CD14-positive monocyte (primary cell): ENCODE measurements at regions not wholly inside any gene's neighbourhood (a gene's known extent, or its start where the extent isn't known, plus 50 kb on each side); places are given as distances from the start of the nearest gene placed in this dataset.

Source experiments
- DNase-seq, 3 donors: peaks; one replicate each; pipeline ENCODE4 v3.0.0-alpha.2; 2011 to 2022
- H2AFZ ChIP-seq: 2 replicates; pipeline ENCODE4 v1.6.0; 2012; ENCODE audit warnings: mild to moderate bottlenecking, low read depth, low read length, inconsistent platforms; ENCODE audit not compliant: insufficient read depth, poor library complexity, severe bottlenecking
- H3K27ac ChIP-seq, 2 donors: 1 replicate in 1 of 2; 2 replicates in 1 of 2; pipeline ENCODE4 v1.5.1; 2012 to 2013; ENCODE audit warnings: low read length in 2 of 2, control low read depth in 1 of 2, inconsistent platforms in 1 of 2, low read depth in 1 of 2, mild to moderate bottlenecking in 1 of 2
- H3K27me3 ChIP-seq, 2 donors: one replicate each; pipeline versions ENCODE4 v1.6.0 to v1.6.1; 2011 to 2013; ENCODE audit warnings: low read length in 2 of 2; ENCODE audit not compliant: control insufficient read depth in 2 of 2, insufficient read depth in 2 of 2
- H3K36me3 ChIP-seq, 2 donors: replicated peaks in 1 of 2; 1 replicate in 1 of 2; 2 replicates in 1 of 2; pipeline versions ENCODE4 v1.5.1 to v1.6.1; 2012 to 2013; ENCODE audit warnings: low read length in 2 of 2, control low read depth in 1 of 2, inconsistent platforms in 1 of 2, mild to moderate bottlenecking in 1 of 2; ENCODE audit not compliant: insufficient read depth in 2 of 2, control insufficient read depth in 1 of 2
- H3K4me1 ChIP-seq, 2 donors: 1 replicate in 1 of 2; 2 replicates in 1 of 2; pipeline versions ENCODE4 v1.5.1 to v1.6.1; 2012 to 2013; ENCODE audit warnings: low read length in 2 of 2, control low read depth in 1 of 2, inconsistent platforms in 1 of 2, mild to moderate bottlenecking in 1 of 2, moderate library complexity in 1 of 2; ENCODE audit not compliant: insufficient read depth in 2 of 2, control insufficient read depth in 1 of 2
- H3K4me2 ChIP-seq: replicated peaks from 2 replicates; pipeline ENCODE3; 2012; ENCODE audit warnings: low read length, moderate library complexity, mild to moderate bottlenecking; ENCODE audit not compliant: poor library complexity, severe bottlenecking; ENCODE audit errors: extremely low read depth
- H3K4me3 ChIP-seq, 3 experiments: fragments of 200-600 bp in 1 of 3; sonication (generic) in 1 of 3; replicated peaks in 1 of 3; 1 replicate in 2 of 3; 2 replicates in 1 of 3; pipeline ENCODE4 v1.5.1; 2011 to 2013; ENCODE audit warnings: low read length in 3 of 3, mild to moderate bottlenecking in 3 of 3, control low read depth in 2 of 3, low read depth in 2 of 3, inconsistent platforms in 1 of 3, moderate library complexity in 1 of 3
- H3K79me2 ChIP-seq: 2 replicates; pipeline ENCODE4 v1.6.0; 2012; ENCODE audit warnings: mild to moderate bottlenecking, control low read depth, inconsistent platforms, low read length, moderate library complexity; ENCODE audit not compliant: insufficient read depth
- H3K9ac ChIP-seq: 2 replicates; pipeline ENCODE4 v1.6.0; 2017; ENCODE audit warnings: low read length, mild to moderate bottlenecking; ENCODE audit not compliant: insufficient read depth, poor library complexity, severe bottlenecking
- H3K9me3 ChIP-seq, 2 donors: replicated peaks in 1 of 2; 1 replicate in 1 of 2; 2 replicates in 1 of 2; pipeline versions ENCODE4 v1.5.1 to v1.6.1; 2012 to 2013; ENCODE audit warnings: low read length in 2 of 2, control low read depth in 1 of 2; ENCODE audit not compliant: control insufficient read depth in 1 of 2, insufficient read depth in 1 of 2
- H4K20me1 ChIP-seq: 2 replicates; pipeline ENCODE4 v1.6.0; 2012; ENCODE audit warnings: mild to moderate bottlenecking, low read length, control low read depth, moderate library complexity; ENCODE audit not compliant: insufficient read depth
- H3K27ac Mint-ChIP-seq, 7 donors: one replicate each; pipeline ENCODE4 v1.8.0; 2020; ENCODE audit warnings: mild to moderate bottlenecking in 7 of 7, mixed read lengths in 7 of 7, moderate library complexity in 6 of 7, inconsistent platforms in 2 of 7
- H3K27me3 Mint-ChIP-seq, 3 donors: one replicate each; pipeline ENCODE4 v1.8.0; 2021 to 2022; ENCODE audit warnings: low read depth in 3 of 3, mild to moderate bottlenecking in 3 of 3, mixed read lengths in 3 of 3, moderate library complexity in 3 of 3, inconsistent platforms in 1 of 3
- H3K36me3 Mint-ChIP-seq, 2 donors: one replicate each; pipeline ENCODE4 v1.8.0; 2020; ENCODE audit warnings: mixed read lengths in 2 of 2, inconsistent platforms in 1 of 2, mild to moderate bottlenecking in 1 of 2
- H3K4me1 Mint-ChIP-seq: one replicate; pipeline ENCODE4 v1.8.0; 2020; ENCODE audit warnings: mild to moderate bottlenecking, mixed read lengths
- H3K4me3 Mint-ChIP-seq, 2 donors: one replicate each; pipeline ENCODE4 v1.8.0; 2020; ENCODE audit warnings: mild to moderate bottlenecking in 2 of 2, mixed read lengths in 2 of 2, moderate library complexity in 1 of 2
- H3K9me3 Mint-ChIP-seq, 7 donors: one replicate each; pipeline ENCODE4 v1.8.0; 2020 to 2022; ENCODE audit warnings: mixed read lengths in 7 of 7, mild to moderate bottlenecking in 6 of 7, moderate library complexity in 6 of 7, inconsistent platforms in 2 of 7
- WGBS: methylation state at CpG from one replicate; pipeline ENCODE4 v1.1.5; 2013; ENCODE audit warnings: missing lambda C conversion rate; ENCODE audit not compliant: insufficient coverage; 5-methylcytosine and 5-hydroxymethylcytosine counted together
- intact Hi-C, 2 donors: fragments of 100-400 bp; cut with micrococcal nuclease; formaldehyde crosslinking; loops; one replicate each; pipeline versions ENCODE4 v1.15.0 to v1.15.1; 2023
- TF ChIP-seq, protein P1 (sequence below): fragments of 200-600 bp; IDR thresholded peaks from one replicate; pipeline ENCODE4 v1.8.0; 2022; ENCODE audit warnings: antibody characterized with exemption, mild to moderate bottlenecking

DNA sequence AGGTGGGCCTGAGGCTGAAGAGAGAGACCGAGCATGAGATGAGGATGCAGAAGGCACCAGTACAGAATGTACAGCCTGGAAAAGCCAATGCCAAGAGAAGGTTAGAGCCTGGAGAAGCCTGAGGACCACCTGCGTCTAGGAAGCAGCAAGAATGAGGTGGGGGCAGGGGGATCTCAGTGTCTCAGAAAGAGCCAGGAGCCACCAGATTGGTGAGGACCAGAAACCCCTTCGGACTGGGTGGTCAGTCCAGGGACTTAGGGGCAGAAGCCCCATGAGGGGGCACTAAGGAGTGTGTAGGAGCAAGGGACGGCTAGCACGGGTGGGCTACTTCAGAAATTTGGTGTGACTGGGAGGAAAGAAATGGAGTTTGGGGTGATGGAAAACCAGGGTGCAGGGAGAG lies 205.9 kb upstream of the RNF32 start:
- H3K27me3 Mint-ChIP-seq = peaks cover 0 to 5% (median 3%) of the 10 kb centered on the region in 3 donors
- H3K4me1 ChIP-seq = no peaks in the 10 kb centered on the region
- no peak overlapping the region for H3K4me3 Mint-ChIP-seq
- no peak overlapping the region for H3K9ac ChIP-seq
- TF ChIP-seq, protein P1, sequence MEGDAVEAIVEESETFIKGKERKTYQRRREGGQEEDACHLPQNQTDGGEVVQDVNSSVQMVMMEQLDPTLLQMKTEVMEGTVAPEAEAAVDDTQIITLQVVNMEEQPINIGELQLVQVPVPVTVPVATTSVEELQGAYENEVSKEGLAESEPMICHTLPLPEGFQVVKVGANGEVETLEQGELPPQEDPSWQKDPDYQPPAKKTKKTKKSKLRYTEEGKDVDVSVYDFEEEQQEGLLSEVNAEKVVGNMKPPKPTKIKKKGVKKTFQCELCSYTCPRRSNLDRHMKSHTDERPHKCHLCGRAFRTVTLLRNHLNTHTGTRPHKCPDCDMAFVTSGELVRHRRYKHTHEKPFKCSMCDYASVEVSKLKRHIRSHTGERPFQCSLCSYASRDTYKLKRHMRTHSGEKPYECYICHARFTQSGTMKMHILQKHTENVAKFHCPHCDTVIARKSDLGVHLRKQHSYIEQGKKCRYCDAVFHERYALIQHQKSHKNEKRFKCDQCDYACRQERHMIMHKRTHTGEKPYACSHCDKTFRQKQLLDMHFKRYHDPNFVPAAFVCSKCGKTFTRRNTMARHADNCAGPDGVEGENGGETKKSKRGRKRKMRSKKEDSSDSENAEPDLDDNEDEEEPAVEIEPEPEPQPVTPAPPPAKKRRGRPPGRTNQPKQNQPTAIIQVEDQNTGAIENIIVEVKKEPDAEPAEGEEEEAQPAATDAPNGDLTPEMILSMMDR = no peak
- no peaks in the 10 kb centered on the region for H4K20me1 ChIP-seq
- no peaks in the 10 kb centered on the region for H3K27me3 ChIP-seq
- intact Hi-C loops = no loop called here
- H3K9me3 Mint-ChIP-seq = peaks cover 0 to 4% (median 0%) of the 10 kb centered on the region in 7 donors
- no peaks in the 10 kb centered on the region for H3K79me2 ChIP-seq
- H2AFZ ChIP-seq = no peak overlapping the region
- no peaks in the 10 kb centered on the region for H3K36me3 ChIP-seq
- no peak for DNase-seq
- no peak overlapping the region for H3K27ac ChIP-seq
- no peaks in the 10 kb centered on the region for H3K9me3 ChIP-seq
- no peak overlapping the region for H3K4me3 ChIP-seq
- H3K36me3 Mint-ChIP-seq = no peaks in the 10 kb centered on the region
- H3K4me2 ChIP-seq = no peak overlapping the region
- no peaks in the 10 kb centered on the region for H3K4me1 Mint-ChIP-seq
- 72% methylated on average over 5 of the region's 5 CpGs for WGBS
- no peak overlapping the region for H3K27ac Mint-ChIP-seq

DNA sequence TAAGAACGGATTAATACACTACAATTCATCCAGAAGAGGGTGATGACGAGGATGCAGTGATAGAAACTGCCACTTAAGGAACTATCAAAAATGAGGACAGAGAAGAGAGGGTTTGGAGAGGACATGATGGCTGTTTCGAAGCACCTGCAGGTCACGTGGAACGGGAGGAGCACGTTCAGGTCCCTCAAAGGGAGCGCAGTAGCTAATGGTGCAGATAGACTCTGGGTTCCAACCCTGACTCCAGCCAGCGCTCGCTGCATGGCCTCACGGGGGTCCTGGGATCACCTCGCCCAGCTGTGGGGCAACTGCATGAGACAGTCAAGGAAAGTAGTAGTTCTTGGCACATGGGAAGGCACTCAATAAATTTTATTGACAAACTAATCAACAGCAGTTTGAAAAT lies 208.6 kb upstream of the RNF32 start:
- H3K4me3 Mint-ChIP-seq = no peak overlapping the region
- no peaks in the 10 kb centered on the region for H3K36me3 ChIP-seq
- no peak overlapping the region for H3K27ac Mint-ChIP-seq
- no peaks in the 10 kb centered on the region for H3K4me1 Mint-ChIP-seq
- TF ChIP-seq, protein P1 = no peak
- H3K4me3 ChIP-seq = no peak overlapping the region
- H3K9me3 Mint-ChIP-seq = peaks cover 0 to 4% (median 0%) of the 10 kb centered on the region in 7 donors
- no peaks in the 10 kb centered on the region for H3K4me1 ChIP-seq
- WGBS = 95% methylated on average over 8 of the region's 11 CpGs
- intact Hi-C loops = no loop called here
- H3K4me2 ChIP-seq = no peak overlapping the region
- no peak for DNase-seq
- no peaks in the 10 kb centered on the region for H3K36me3 Mint-ChIP-seq
- peaks cover 0 to 8% (median 3%) of the 10 kb centered on the region in 3 donors for H3K27me3 Mint-ChIP-seq
- no peak overlapping the region for H2AFZ ChIP-seq
- no peak overlapping the region for H3K27ac ChIP-seq
- no peaks in the 10 kb centered on the region for H3K9me3 ChIP-seq
- H3K27me3 ChIP-seq = no peaks in the 10 kb centered on the region
- H3K9ac ChIP-seq = no peak overlapping the region
- H4K20me1 ChIP-seq = no peaks in the 10 kb centered on the region
- no peaks in the 10 kb centered on the region for H3K79me2 ChIP-seq
